ENCODE measurements at regions not wholly inside any gene's neighbourhood (a gene's known extent, or its start where the extent isn't known, plus 50 kb on each side); places are given as distances from the start of the nearest gene placed in this dataset.
"Not testable (repeated sequence)": the region's sequence is repeated elsewhere in the genome, so short reads cannot be mapped to it uniquely, and the experiment has no call there.

DNA sequence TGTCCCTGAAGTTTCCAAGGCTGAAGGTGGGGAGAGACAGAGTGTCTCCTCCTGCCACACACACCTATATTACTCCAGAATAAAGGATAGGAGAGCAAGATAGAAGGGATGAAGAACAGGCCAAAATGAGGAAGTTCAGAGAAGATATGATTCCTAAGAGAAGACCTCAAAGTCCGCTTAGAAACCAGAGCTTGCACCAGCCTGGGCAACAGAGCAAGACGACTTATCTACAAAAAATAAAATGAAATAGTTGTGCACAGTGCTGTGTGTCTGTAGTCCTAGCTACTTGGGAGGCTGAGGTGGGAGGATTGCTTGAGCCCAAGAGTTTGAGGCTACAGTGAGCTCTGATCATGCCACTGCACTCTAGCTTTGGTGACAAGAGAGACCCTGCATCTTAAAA, 128.2 kb downstream of the HS3ST3B1 start:
- ATAC-seq = no peak
- H3K4me1 ChIP-seq = no peaks in the 10 kb centered on the region
- no peak for DNase-seq
- H3K4me3 ChIP-seq = no peak overlapping the region
- TF ChIP-seq CTCF (IDR thresholded peaks at IDR 0.05) (no peak), POLR2A (IDR thresholded peaks at IDR 0.05) (no peak)
- intact Hi-C loops (cut with DNase I) = no loop called here
- H3K27me3 ChIP-seq = no peaks in the 10 kb centered on the region
- no peak overlapping the region for H3K27ac ChIP-seq
- whole genome bisulfite sequencing (ENCODE audit: insufficient coverage, low coverage, low lambda C conversion rate, missing lambda C conversion rate) = 83% methylated on average over 2 of the region's 2 CpGs
- H3K9me3 ChIP-seq = no peaks in the 10 kb centered on the region
- H3K36me3 ChIP-seq = no peaks in the 10 kb centered on the region

DNA sequence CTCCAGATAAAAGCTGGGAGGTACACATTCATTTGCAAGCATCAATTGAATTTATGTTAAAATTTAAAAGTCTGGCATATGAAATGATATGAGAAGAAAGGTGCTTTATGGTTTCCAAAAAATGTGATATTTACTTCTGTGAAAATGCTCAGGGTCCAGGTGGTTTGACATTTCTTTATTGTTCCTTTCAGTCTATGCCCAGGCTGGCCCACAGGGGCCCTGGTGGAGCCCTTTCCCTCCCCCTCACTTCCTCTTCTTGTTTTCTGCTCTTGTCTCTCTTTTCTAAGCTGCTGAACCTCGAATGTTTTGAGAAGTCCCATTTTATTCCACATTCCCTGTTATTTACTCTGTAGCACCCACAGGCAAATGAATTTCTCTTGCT, 127.8 kb downstream of the HS3ST3B1 start:
- no peak overlapping the region for H3K27ac ChIP-seq
- H3K4me3 ChIP-seq = no peak overlapping the region
- 8% methylated on average over 1 of the region's 1 CpG for WGBS (ENCODE audit: insufficient coverage, low coverage, low lambda C conversion rate, missing lambda C conversion rate)
- DNase-seq (no peak), ATAC-seq (peak in 1 of 4 donors; percentile 38)
- no peaks in the 10 kb centered on the region for H3K9me3 ChIP-seq
- no peaks in the 10 kb centered on the region for H3K4me1 ChIP-seq
- H3K27me3 ChIP-seq = no peaks in the 10 kb centered on the region
- no peaks in the 10 kb centered on the region for H3K36me3 ChIP-seq
- intact Hi-C loops (cut with DNase I) = no loop called here
- TF ChIP-seq POLR2A (IDR thresholded peaks at IDR 0.05) (no peak), CTCF (IDR thresholded peaks at IDR 0.05) (no peak)

DNA sequence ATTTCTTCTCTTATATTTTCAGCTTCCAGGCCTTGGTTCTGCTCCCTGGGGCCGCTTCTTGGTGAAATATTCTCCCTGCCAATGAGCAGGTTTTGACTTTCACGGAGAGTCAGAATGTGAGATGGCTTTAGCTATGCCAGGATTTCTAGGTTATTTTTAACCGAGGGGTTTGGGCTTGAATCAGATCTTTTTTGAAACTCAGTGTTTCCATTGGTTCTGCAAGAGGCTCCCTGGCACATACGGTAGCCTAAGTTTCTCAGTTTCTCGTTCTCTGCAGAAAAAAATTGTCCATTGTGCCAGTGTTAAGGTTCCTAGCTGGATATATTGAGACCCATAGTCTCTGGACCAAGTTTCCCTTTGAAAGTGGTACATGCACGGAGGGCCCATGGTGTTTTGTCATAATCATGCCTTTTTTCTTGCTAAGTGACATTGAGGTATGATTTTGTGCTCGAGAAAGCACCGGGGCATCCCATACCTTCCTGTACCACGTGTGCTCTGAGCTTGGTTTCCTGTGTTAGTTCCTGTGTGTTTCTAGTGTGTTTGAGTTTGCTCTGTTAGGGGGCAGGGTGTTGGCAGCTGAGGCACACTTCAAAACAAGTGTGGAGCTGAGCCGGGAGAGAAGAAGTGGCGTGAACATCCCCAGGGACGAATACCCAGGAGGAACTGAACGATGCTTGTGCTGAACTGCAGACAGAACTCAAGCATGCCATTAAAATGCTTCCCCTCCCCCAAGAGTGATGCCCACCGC, 127.2 kb downstream of the HS3ST3B1 start:
- no peak for DNase-seq
- no peak overlapping the region for H3K27ac ChIP-seq
- TF ChIP-seq POLR2A (IDR thresholded peaks at IDR 0.05) (no peak), CTCF (IDR thresholded peaks at IDR 0.05) (no peak)
- no peak overlapping the region for H3K4me3 ChIP-seq
- intact Hi-C loops (cut with DNase I) = no loop called here
- no peaks in the 10 kb centered on the region for H3K4me1 ChIP-seq
- no peaks in the 10 kb centered on the region for H3K9me3 ChIP-seq
- WGBS (ENCODE audit: insufficient coverage, low coverage, low lambda C conversion rate, missing lambda C conversion rate) = 55% methylated on average over 12 of the region's 14 CpGs
- ATAC-seq = peak; percentile 35 to 71 (median 59)
- H3K36me3 ChIP-seq = no peaks in the 10 kb centered on the region
- no peaks in the 10 kb centered on the region for H3K27me3 ChIP-seq

DNA sequence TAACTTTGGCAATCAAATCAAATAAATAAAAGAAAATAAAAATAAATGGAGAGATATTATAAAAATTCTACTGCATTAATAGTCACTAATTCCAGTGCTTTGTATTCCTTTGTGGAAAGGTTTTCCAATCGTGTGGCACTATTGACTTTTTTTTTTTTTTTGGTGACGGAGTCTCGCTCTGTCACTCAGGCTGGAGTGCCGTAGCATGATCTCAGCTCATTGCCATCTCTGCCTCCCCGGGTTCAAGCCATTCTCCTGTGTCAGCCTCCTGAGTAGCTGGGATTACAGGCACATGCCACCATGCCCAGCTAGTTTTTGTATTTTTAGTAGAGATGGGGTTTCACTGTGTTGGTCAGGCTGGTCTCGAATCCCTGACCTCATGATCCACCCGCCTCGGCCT, 122.3 kb downstream of the HS3ST3B1 start:
- H3K9me3 ChIP-seq; H3K4me3 ChIP-seq; H3K4me1 ChIP-seq; H3K36me3 ChIP-seq; H3K27me3 ChIP-seq; ATAC-seq; intact Hi-C loops (cut with DNase I); H3K27ac ChIP-seq; DNase-seq: not testable (repeated sequence)
- WGBS (ENCODE audit: insufficient coverage, low coverage, low lambda C conversion rate, missing lambda C conversion rate) = 85% methylated on average over 5 of the region's 8 CpGs

GRCh38 chr17:14417336-14417735, 116.5 kb downstream of the HS3ST3B1 start:
- peak in 1 of 4 donors; percentile 42 for ATAC-seq
- WGBS (ENCODE audit: insufficient coverage, low coverage, low lambda C conversion rate, missing lambda C conversion rate) = 56% methylated on average over 1 of the region's 1 CpG

More at GRCh38 chr17:14417336-14417735, 116.5 kb downstream of the HS3ST3B1 start:
- Histone ChIP-seq H3K4me3 (no peak overlapping the region), H3K27me3 (no peaks in the 10 kb centered on the region), H3K9me3 (peaks cover 0 to 3% (median 0%) of the 10 kb centered on the region in 4 donors), H3K36me3 (no peaks in the 10 kb centered on the region), H3K27ac (no peak overlapping the region), H3K4me1 (no peaks in the 10 kb centered on the region)
- no peak for DNase-seq
- intact Hi-C loops (cut with DNase I) = no loop called here
- no peak for TF ChIP-seq POLR2A (IDR thresholded peaks at IDR 0.05)

Measured in right lobe of liver (tissue), 6 donors.